GM18873 (cell line): ENCODE measurements at regions not wholly inside any gene's neighbourhood (a gene's known extent, or its start where the extent isn't known, plus 50 kb on each side); places are given as distances from the start of the nearest gene placed in this dataset.

Experiments
- ATAC-seq: cut with Tn5 transposase; IDR thresholded peaks from one replicate; pipeline ENCODE4 v1.9.1; 2021; ENCODE audit warnings: mild to moderate bottlenecking, moderate library complexity, moderate number of reproducible peaks; ENCODE audit not compliant: unreplicated experiment, low FRiP score

DNA sequence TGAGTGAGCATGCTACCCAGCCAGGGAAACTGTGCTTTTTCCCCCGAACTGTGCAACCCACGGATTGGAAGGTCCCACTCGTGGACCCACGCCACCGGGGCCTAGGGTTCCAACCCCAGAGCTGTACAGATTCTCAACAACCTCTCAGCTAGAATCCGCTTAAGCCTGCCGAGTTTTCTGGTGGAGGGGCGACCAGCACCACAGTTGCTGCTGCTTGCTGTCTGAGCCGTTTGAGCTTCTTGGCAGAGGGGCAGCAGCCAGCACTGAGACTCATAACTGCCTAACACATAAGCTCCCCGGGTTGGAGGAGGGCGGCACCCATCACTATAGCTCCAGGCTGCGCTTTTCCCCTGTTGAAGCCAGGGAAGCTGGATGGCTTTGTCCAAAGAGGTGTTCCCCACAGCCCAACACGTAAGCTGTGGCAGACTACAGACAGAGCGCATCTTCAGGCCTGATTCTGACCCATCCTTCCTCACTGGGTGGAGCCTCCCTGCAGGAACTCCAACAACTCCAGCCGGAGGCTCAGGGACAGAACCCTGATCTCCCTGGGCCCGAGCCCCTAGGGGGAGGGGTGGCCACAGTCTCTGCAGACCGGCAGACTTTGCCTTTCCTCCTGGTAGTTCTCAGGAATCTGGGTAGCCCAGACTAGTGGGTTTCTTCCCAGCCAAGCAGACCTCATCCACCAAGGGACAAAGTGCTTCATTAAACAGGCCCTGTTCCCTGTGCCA, 871.6 kb downstream of the SLITRK6 start:
- ATAC-seq: no peak

DNA sequence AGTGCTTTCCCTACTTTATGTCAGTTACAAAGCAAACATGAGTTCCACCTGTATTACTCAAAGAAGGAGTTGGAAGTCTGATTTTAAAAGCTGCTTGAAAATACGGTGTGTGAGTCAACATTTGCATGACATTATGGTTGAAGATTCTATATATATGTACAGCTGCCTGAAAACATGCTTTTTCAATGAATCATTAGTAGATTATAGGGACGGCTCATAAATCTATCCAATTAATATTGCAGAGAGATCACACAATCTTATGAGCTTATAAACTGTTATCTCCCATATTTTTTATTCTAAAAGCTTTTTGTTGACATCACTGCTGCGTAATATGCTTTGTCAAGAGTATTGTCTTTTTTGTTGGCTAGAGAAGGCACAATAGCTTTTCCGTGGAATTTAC, 873.8 kb downstream of the SLITRK6 start:
- ATAC-seq: no peak

DNA sequence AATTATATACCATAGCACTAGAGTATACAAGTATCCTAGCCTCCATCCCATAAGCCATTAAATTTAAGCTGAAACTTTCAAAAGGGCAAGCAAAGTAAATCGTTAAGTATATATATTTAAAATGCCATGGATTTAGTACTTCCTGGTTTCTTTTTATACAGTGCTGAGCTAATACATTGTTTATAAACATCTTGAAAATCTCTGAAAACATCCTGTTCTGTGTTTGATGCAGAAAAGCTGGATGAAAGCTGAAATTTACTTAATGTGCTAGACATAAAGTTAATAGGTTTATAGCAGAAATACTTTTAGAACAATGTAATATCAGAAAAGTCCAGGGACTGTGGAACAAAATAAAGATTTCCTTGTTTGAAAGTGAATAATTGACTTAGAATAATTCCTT, 875.4 kb downstream of the SLITRK6 start:
- no peak for ATAC-seq

DNA sequence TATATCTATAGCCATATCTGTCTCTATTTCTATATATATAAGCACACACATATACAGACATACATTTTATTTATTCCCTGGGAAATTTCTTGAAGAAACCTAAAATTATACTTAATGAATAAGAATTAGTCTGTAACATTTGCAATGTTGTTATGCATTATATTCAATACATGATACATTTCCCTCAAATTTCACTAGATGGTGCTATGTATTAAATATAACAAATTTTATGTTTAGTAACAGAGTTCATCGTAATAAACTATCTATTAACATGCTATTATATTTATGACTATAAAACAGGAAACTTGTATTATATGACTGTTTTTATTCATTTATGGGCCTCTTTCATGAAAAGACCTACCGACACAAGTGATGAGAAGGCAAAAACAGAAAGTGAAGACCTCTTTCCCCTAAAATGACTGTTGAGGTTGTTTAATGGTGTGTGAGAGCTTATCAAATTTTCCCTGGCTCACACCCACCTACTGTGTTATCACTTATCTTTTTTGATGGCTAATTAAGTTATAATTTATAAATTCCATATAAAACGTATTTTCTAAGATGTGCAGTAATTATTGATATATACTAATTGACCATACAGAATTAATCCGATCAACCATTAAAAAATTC, 881.9 kb downstream of the SLITRK6 start:
- no peak for ATAC-seq

DNA sequence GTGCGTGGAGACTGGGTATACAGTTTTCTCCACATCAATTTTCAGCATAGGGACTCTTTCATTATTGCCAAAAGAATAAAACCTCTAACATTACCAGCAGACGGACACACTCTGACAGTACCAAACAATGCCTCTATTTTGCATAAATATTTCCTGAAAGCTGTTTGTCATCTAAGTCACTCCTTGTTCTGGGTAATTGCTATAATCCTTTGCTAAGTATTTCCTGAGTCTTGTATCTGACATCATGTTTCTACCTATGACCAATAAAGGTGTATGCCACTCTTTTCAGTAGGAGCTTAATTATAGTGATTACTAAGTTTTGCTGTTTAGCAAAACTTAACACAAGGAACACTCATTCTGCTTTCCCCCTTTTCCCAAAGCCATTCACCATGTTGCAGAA, 886.5 kb downstream of the SLITRK6 start:
- ATAC-seq: no peak

DNA sequence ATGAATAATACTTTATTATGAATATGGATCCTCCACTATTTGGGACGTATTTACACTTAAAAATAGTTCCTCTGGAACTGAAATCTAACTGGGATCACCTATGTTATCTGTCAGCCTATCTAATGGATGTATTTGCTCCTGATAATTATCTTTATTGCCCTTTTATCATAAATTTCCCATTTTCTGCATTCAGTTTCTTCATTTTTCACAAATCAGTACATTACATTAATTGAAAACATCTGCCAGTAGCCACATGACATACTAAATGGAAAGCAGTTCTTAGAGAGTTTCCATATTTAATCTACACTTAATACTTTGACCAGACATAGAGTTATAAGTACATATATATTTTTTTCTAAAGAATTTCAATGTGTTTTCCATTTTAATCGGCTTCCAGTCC, 888.8 kb downstream of the SLITRK6 start:
- ATAC-seq: no peak

DNA sequence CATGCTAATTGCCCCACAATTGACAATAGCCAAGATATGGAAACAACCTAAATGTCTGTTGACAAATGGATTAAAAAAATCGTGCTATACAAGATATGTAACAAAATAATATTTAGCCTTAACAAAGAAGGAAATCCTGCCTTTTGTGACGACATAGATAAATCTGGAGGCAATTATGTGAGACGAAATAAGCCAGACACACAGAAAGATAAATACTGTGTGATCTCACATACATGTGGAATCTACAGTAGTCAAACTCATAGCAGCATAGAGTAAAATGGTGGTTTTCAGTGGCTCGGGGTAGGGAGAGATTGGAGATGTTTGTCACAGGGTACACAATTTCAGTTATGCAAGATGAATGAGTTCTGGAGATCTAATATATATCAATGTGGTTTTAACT, 895.8 kb downstream of the SLITRK6 start:
- ATAC-seq: no peak

DNA sequence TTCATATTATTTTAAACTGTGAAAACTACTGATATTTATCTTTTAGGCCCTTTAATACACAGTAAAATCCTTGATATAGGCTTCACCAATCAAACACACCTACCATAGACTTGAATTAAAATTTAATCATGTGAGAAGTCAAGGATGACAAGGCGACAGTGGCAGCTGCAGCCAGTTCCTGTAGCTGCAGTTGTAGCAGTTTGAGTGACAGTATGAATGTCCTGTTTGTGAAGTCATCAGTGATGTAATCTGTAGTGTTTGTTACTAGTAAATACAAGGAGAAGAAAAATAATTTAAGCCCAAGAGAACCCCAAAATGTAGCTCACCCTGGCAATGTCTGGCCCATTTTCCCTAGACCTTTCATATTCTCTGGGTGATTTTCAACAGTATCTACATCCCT, 897.0 kb downstream of the SLITRK6 start:
- no peak for ATAC-seq

DNA sequence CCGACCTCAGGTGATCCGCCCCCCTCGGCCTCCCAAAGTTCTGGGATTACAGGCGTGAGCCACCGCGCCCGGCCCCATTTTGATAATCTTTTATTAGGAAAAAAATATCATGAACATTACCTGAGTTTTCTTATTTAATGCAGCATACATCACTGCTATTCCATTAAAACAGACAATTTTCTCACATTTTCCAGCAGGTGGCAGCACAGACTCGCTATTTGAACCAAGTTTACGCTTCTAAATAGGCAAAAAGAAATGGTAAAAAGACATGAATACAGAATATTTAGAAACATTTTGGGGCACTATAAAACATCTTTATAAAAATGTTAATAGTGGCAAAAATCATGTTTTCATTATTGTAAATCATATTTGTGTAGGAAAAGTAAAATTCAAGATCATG, 903.1 kb downstream of the SLITRK6 start:
- ATAC-seq: no peak

DNA sequence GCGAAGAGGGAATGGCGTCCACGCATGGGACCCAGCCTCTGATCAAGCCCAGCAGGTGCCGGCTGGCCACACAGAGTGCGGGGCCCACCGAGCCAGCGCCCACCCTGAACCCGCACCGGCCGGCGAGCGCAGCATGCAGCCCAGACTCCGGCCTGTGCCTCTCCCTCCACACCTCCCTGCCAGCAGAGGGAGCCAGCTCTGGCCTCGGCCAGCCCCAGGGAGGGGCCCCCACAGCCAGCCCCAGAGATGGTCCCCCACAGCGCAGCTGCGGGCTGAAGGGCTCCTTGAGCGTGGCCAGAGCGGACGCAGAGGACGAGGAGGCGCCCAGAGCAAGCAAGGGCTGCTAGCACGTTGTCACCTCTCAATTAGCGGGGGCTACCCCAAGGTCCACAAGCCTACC, 904.5 kb downstream of the SLITRK6 start:
- no peak for ATAC-seq

DNA sequence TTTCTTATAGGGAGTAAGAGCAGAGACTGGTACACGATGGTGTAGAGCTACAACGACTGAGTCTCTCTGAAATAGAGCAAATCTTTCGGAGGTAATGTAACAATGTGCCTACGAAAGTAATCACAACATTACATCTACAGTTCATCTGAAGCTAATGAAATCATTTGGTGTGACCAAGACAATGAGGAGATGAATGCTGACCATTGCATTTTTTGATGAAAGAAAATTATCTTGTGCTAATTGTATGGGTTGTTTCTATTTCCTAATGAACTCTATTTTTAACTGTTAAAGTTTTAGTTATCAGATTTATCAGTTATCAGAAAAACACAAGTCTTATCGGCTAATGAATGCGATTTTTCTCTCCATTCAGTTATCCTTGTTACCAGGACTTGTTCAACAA, 913.4 kb downstream of the SLITRK6 start:
- ATAC-seq: no peak

DNA sequence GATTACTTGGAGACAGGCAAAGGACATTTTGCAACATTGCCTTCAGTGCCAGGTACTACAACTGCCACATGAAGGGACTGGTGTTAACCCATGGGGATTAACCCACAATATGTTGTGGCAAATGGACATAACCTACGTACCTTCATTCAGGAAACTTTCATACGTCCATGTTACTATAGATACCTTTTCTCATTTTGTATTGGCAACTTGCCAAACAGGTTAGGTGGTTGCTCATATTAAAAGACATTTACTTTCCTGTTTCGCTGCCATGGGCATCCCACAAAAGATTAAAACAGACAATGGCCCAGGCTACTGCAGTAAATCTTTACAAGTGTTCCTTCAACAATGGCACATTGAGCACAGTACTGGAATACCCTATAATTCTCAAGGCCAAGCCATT, 925.3 kb downstream of the SLITRK6 start:
- no peak for ATAC-seq

DNA sequence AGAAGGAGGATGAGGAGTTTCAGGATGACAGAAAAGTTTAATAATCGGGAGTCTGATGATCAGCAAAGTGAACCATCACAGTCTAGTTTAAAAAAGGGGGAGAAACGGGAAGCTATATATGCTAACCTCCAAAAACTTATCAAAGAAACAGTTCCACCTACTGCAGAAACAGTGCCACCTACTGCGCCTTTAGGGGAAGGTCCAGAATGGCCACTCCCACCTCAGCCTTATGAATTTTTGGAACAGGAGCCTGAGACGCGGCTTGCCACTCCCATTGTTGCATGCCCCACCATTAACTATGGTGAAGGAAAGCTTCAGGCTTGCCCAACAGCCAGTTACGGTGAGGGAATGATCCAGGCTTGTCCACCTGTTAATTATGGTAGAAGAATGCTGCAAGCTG, 929.0 kb downstream of the SLITRK6 start:
- no peak for ATAC-seq

DNA sequence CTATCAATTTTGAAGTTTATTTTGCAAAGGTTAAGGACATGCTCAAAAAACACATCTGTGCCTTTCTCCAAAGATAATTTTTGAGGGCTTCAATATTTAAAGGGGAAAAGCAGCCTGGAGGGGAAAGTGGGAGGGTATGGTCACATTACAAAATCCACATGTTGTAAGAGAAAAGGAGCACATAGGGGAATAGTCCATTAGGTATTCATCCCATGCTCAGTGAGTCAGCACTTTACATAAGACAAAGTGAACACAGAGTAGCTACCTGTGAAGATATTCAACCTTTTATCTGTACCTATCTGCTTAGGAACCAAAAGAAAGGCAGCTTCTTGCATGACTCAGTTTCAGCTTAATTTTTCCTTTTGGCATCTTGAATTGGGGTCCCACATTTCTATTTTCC, 932.0 kb downstream of the SLITRK6 start:
- ATAC-seq: no peak

DNA sequence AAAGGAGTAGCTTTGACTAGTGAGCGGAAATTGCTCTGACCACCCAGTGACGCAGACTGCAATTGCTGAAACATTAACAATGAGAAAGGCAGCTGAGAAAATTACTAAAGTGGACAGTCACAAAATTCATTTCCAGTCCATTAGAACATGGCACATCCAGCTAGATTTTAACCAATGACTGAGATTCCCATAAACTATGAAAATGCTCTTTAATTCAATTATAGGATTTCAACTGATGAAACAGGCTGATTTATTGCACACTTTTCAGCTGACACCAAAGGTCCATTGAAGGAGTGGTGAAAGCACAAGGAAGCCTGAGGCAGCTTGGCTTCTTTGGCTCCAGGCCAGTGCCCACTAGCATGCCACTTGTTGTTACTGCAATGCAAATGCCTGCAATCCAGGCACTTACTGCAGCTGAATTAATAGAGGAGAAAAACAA, 933.4 kb downstream of the SLITRK6 start:
- no peak for ATAC-seq

DNA sequence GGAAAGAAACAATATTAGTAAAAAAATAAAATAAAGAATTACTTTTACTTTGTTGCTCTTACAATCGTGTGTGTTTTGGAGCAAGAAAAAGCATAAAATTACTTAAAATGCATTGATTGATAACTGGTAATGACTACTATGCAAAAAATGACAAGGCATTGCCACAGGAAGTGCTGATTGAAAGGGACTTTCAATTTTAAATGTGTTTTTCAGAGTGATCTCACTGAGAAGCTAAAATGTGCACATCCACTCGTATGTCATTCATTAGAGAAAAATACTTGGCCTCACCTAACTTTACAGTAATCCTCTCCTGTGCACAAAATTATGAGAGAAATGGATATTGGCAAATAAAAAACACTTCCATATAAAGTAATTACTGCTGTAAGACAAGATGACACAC, 934.9 kb downstream of the SLITRK6 start:
- ATAC-seq: no peak

DNA sequence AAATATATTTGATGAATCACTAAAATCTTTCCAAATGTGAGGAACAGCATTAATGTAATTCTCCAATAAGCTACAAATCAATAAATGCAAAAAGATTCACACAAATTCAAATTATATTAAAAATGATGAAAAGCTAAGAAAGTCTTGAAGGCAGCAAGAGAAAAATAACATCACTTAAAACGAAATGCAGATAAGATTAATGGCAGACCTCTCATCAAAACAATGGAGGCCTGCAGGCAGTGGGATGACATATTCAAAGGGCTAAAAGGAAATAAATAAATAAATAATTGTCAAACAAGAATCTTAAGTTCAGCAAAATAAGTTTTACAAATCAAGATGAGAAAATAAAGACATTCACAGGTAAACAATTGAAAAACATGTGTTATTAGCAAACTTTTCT, 952.1 kb downstream of the SLITRK6 start:
- no peak for ATAC-seq

DNA sequence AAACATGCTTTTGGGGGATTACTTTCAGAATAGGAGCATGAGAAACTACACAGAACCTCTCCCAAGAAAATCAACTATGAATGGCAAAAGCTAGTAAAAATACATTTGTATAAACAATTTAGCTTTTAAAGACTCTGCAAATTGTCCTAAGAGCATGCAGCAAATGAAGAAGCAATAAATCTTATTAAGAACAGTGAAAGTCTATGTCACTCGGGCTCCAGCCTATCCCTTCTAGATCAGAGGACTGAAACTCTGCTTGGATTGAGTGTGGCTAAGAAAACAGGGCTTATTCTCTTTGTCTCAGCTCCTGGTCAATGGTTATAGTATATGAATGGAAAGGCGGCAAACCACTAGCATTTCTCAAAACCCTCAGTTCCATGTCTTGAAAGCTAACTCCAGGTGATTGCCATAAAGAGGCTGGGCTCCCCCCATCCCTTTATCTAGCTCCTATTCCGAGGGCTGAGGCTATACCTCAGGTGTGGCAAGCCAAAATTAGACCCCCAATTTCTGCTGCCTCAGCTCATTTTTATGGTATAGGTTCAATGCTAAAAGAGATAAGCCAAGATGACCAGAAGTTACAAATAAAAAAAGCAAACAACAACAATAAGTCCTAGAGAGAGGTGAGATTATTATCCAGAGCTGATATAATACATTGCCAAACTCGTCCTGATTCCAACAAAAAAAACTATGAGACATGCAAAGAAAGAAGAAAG, 953.2 kb downstream of the SLITRK6 start:
- ATAC-seq: no peak

DNA sequence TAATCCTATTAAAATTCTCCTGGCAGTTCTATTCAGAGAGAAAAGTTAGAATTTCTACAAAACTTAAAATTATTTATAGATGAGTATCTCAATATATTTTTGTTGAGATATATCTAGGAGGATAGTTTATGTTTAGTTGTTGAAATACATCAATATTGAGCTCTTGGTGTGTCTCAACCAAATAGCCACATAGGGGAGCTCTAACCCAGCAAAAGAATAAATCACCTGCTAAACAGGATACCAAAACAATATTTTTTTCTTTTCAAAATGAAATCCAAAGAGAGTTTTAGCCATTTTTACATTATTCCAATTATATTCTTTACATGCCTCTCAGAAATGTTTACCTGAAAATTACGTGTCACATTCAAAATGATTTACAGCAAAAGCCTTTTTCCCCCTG, 954.7 kb downstream of the SLITRK6 start:
- ATAC-seq: no peak

DNA sequence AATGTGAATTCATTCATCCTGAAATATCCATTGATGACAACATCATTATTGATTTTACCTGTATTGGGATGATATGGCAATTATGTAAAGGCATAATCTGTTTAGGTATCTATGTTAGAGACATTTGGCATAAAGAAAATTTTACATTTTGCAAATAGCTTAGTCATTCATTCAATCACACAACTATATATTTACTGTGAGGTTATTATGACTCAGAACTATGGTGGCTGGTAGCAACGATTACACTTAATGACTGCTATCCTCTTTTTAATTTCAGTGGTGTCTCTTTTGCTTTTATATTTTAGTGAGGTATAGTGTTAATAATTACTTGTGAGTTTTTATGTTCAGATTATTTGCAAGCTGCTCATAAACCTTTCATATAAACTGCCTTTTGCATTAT, 955.9 kb downstream of the SLITRK6 start:
- ATAC-seq: no peak

DNA sequence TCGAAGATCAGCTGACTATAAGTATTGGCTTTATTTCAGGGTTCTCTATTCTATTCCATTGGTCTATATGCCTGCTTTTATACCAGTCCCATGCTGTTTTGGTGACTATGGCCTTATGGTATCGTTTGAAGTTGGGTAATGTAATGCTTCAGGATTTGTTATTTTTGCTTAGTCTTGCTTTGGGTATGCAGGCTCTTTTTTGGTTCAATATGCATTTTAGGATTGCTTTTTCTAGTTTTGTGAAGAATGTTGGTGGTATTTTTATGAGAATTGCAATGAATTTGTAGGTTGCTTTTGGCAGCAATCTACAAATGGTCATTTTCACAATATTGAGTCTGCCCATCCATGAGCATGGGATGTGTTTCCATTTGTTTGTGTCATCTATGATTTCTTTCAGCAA, 951.9 kb upstream of the SLITRK1 start:
- no peak for ATAC-seq
